IPS-18a (cell line): ENCODE measurements at regions not wholly inside any gene's neighbourhood (a gene's known extent, or its start where the extent isn't known, plus 50 kb on each side); places are given as distances from the start of the nearest gene placed in this dataset.

Experiments used
- H3K27ac ChIP-seq: one replicate; pipeline ENCODE4 v1.5.1; 2013; ENCODE audit warnings: low read length
- H3K27me3 ChIP-seq: one replicate; pipeline ENCODE4 v1.6.1; 2013; ENCODE audit warnings: mild to moderate bottlenecking, low read length; ENCODE audit not compliant: control insufficient read depth, insufficient read depth
- H3K36me3 ChIP-seq: one replicate; pipeline ENCODE4 v1.6.1; 2013; ENCODE audit warnings: low read depth, low read length; ENCODE audit not compliant: control insufficient read depth
- H3K4me1 ChIP-seq: one replicate; pipeline ENCODE4 v1.6.1; 2013; ENCODE audit warnings: low read depth, low read length; ENCODE audit not compliant: control insufficient read depth
- H3K4me3 ChIP-seq: one replicate; pipeline ENCODE4 v1.5.1; 2013; ENCODE audit warnings: low read length
- H3K9ac ChIP-seq: one replicate; pipeline ENCODE4 v1.6.1; 2013; ENCODE audit warnings: mild to moderate bottlenecking, low read length, moderate library complexity
- H3K9me3 ChIP-seq: one replicate; pipeline ENCODE4 v1.6.1; 2013; ENCODE audit warnings: low read depth, low read length; ENCODE audit not compliant: control insufficient read depth

GRCh38 chr3:115423170-115423569 lies 200.1 kb upstream of the GAP43 start:
- H3K36me3 ChIP-seq, result no peaks in the 10 kb centered on the region
- no peaks in the 10 kb centered on the region for H3K9me3 ChIP-seq
- no peak overlapping the region for H3K4me3 ChIP-seq
- H3K27me3 ChIP-seq, result no peaks in the 10 kb centered on the region
- peaks cover 7% of the 10 kb centered on the region for H3K4me1 ChIP-seq
- H3K9ac ChIP-seq, result no peak overlapping the region
- H3K27ac ChIP-seq, result no peak overlapping the region

GRCh38 chr3:115428841-115429240 lies 194.5 kb upstream of the GAP43 start:
- H3K27ac ChIP-seq, result no peak overlapping the region
- H3K4me1 ChIP-seq, result no peaks in the 10 kb centered on the region
- H3K36me3 ChIP-seq, result no peaks in the 10 kb centered on the region
- H3K4me3 ChIP-seq, result no peak overlapping the region
- H3K9ac ChIP-seq, result no peak overlapping the region
- H3K27me3 ChIP-seq, result no peaks in the 10 kb centered on the region
- H3K9me3 ChIP-seq, result no peaks in the 10 kb centered on the region

- H3K9me3 ChIP-seq, result no peaks in the 10 kb centered on the region
- H3K36me3 ChIP-seq, result no peaks in the 10 kb centered on the region
- H3K4me3 ChIP-seq, result no peak overlapping the region
- no peaks in the 10 kb centered on the region for H3K4me1 ChIP-seq
- H3K27me3 ChIP-seq, result no peaks in the 10 kb centered on the region
- H3K9ac ChIP-seq, result no peak overlapping the region
- no peak overlapping the region for H3K27ac ChIP-seq
Measured at GRCh38 chr3:115436767-115437301, 186.5 kb upstream of the GAP43 start.

- no peaks in the 10 kb centered on the region for H3K36me3 ChIP-seq
- no peaks in the 10 kb centered on the region for H3K27me3 ChIP-seq
- H3K9ac ChIP-seq, result no peak overlapping the region
- no peaks in the 10 kb centered on the region for H3K9me3 ChIP-seq
- H3K4me3 ChIP-seq, result no peak overlapping the region
- H3K4me1 ChIP-seq, result no peaks in the 10 kb centered on the region
- H3K27ac ChIP-seq, result no peak overlapping the region
Measured at GRCh38 chr3:115438799-115439198, 184.5 kb upstream of the GAP43 start.

- H3K27me3 ChIP-seq, result no peaks in the 10 kb centered on the region
- H3K9ac ChIP-seq, result no peak overlapping the region
- H3K4me3 ChIP-seq, result no peak overlapping the region
- H3K27ac ChIP-seq, result no peak overlapping the region
- H3K4me1 ChIP-seq, result no peaks in the 10 kb centered on the region
- no peaks in the 10 kb centered on the region for H3K9me3 ChIP-seq
- H3K36me3 ChIP-seq, result no peaks in the 10 kb centered on the region
Measured at GRCh38 chr3:115445559-115445958, 177.8 kb upstream of the GAP43 start.

GRCh38 chr3:115448851-115449250 lies 174.5 kb upstream of the GAP43 start:
- Histone ChIP-seq H3K4me3 (no peak overlapping the region), H3K27ac (no peak overlapping the region), H3K36me3 (no peaks in the 10 kb centered on the region), H3K27me3 (no peaks in the 10 kb centered on the region), H3K9ac (no peak overlapping the region), H3K9me3 (no peaks in the 10 kb centered on the region), H3K4me1 (no peaks in the 10 kb centered on the region)

GRCh38 chr3:115450036-115450435 lies 173.3 kb upstream of the GAP43 start:
- Histone ChIP-seq H3K4me3 (no peak overlapping the region), H3K9me3 (no peaks in the 10 kb centered on the region), H3K27ac (no peak overlapping the region), H3K4me1 (no peaks in the 10 kb centered on the region), H3K27me3 (no peaks in the 10 kb centered on the region), H3K36me3 (no peaks in the 10 kb centered on the region), H3K9ac (no peak overlapping the region)

GRCh38 chr3:115464036-115464435 lies 159.3 kb upstream of the GAP43 start:
- H3K4me3 ChIP-seq, result no peak overlapping the region
- H3K9me3 ChIP-seq, result no peaks in the 10 kb centered on the region
- H3K9ac ChIP-seq, result no peak overlapping the region
- H3K27ac ChIP-seq, result no peak overlapping the region
- no peaks in the 10 kb centered on the region for H3K27me3 ChIP-seq
- H3K4me1 ChIP-seq, result peaks cover 4% of the 10 kb centered on the region
- no peaks in the 10 kb centered on the region for H3K36me3 ChIP-seq

GRCh38 chr3:115469649-115470048 lies 153.7 kb upstream of the GAP43 start:
- no peaks in the 10 kb centered on the region for H3K27me3 ChIP-seq
- no peak overlapping the region for H3K27ac ChIP-seq
- no peak overlapping the region for H3K9ac ChIP-seq
- no peaks in the 10 kb centered on the region for H3K36me3 ChIP-seq
- H3K9me3 ChIP-seq, result no peaks in the 10 kb centered on the region
- H3K4me3 ChIP-seq, result no peak overlapping the region
- no peaks in the 10 kb centered on the region for H3K4me1 ChIP-seq

GRCh38 chr3:115470254-115470653 lies 153.1 kb upstream of the GAP43 start:
- Histone ChIP-seq H3K9me3 (no peaks in the 10 kb centered on the region), H3K27ac (no peak overlapping the region), H3K4me1 (peaks cover 4% of the 10 kb centered on the region), H3K36me3 (no peaks in the 10 kb centered on the region), H3K9ac (no peak overlapping the region), H3K4me3 (no peak overlapping the region), H3K27me3 (no peaks in the 10 kb centered on the region)

GRCh38 chr3:115475178-115476041 lies 147.9 kb upstream of the GAP43 start:
- no peaks in the 10 kb centered on the region for H3K9me3 ChIP-seq
- no peak overlapping the region for H3K27ac ChIP-seq
- H3K4me3 ChIP-seq, result no peak overlapping the region
- no peaks in the 10 kb centered on the region for H3K27me3 ChIP-seq
- no peak overlapping the region for H3K9ac ChIP-seq
- no peaks in the 10 kb centered on the region for H3K36me3 ChIP-seq
- peaks cover 9% of the 10 kb centered on the region for H3K4me1 ChIP-seq

GRCh38 chr3:115476472-115476871 lies 146.8 kb upstream of the GAP43 start:
- Histone ChIP-seq H3K4me1 (peaks cover 9% of the 10 kb centered on the region), H3K36me3 (no peaks in the 10 kb centered on the region), H3K4me3 (no peak overlapping the region), H3K27ac (no peak overlapping the region), H3K9me3 (no peaks in the 10 kb centered on the region), H3K9ac (no peak overlapping the region), H3K27me3 (no peaks in the 10 kb centered on the region)
